LHCN-M2 (cell line): ENCODE measurements at regions not wholly inside any gene's neighbourhood (a gene's known extent, or its start where the extent isn't known, plus 50 kb on each side); places are given as distances from the start of the nearest gene placed in this dataset.

Source experiments
- DNase-seq: peaks from one replicate; pipeline ENCODE4 v3.0.0-alpha.2; 2012; ENCODE audit warnings: low read depth

GRCh38 chr6:40722091-40722490, 134.9 kb upstream of the LRFN2 start:
- no peak for DNase-seq

- no peak for DNase-seq
These were observed 134.2 kb upstream of the LRFN2 start for GRCh38 chr6:40721271-40721952.

GRCh38 chr6:40720375-40720748, 133.2 kb upstream of the LRFN2 start:
- no peak for DNase-seq

GRCh38 chr6:40719671-40720374, 132.7 kb upstream of the LRFN2 start:
- DNase-seq = no peak

- DNase-seq = no peak
These were observed 131.2 kb upstream of the LRFN2 start for GRCh38 chr6:40718401-40718800.

- no peak for DNase-seq
These were observed 130.4 kb upstream of the LRFN2 start for GRCh38 chr6:40717411-40718057.

- no peak for DNase-seq
These were observed 128.6 kb upstream of the LRFN2 start for GRCh38 chr6:40715570-40716403.

GRCh38 chr6:40714576-40715564, 127.7 kb upstream of the LRFN2 start:
- no peak for DNase-seq

GRCh38 chr6:40714143-40714542, 127.0 kb upstream of the LRFN2 start:
- DNase-seq = no peak

GRCh38 chr6:40713002-40713719, 126.0 kb upstream of the LRFN2 start:
- no peak for DNase-seq

GRCh38 chr6:40710626-40711330, 123.6 kb upstream of the LRFN2 start:
- DNase-seq = no peak

GRCh38 chr6:40708049-40708448, 120.9 kb upstream of the LRFN2 start:
- no peak for DNase-seq

GRCh38 chr6:40706178-40706577, 119.0 kb upstream of the LRFN2 start:
- DNase-seq = no peak

- no peak for DNase-seq
These were observed 118.2 kb upstream of the LRFN2 start for GRCh38 chr6:40705354-40705753.

GRCh38 chr6:40701352-40702007, 114.3 kb upstream of the LRFN2 start:
- DNase-seq = no peak

- no peak for DNase-seq
These were observed 112.9 kb upstream of the LRFN2 start for GRCh38 chr6:40700006-40700580.

- no peak for DNase-seq
These were observed 108.7 kb upstream of the LRFN2 start for GRCh38 chr6:40695750-40696415.

- DNase-seq = no peak
These were observed 108.0 kb upstream of the LRFN2 start for GRCh38 chr6:40695114-40695513.
